DND-41 (cell line): ENCODE measurements at regions not wholly inside any gene's neighbourhood (a gene's known extent, or its start where the extent isn't known, plus 50 kb on each side); places are given as distances from the start of the nearest gene placed in this dataset.

Source experiments
- ATAC-seq: fragments of 200-7000 bp; cut with Tn5 transposase; 3 replicates; pipeline ENCODE4 v1.9.1; 2021; ENCODE audit warnings: low read depth; ENCODE audit not compliant: insufficient read depth
- DNase-seq: peaks from one replicate; pipeline ENCODE4 v3.0.0-alpha.2; 2020
- H2AFZ ChIP-seq: 2 replicates; pipeline ENCODE4 v1.6.0; 2012; ENCODE audit warnings: low read depth, low read length
- H3K27ac ChIP-seq: 2 replicates; pipeline ENCODE4 v1.5.1; 2012; ENCODE audit warnings: low read length, inconsistent platforms
- H3K27me3 ChIP-seq: fragments of 200-600 bp; sonication (generic); 2 replicates; pipeline ENCODE4 v1.6.0; 2012; ENCODE audit warnings: low read length, mild to moderate bottlenecking, inconsistent platforms; ENCODE audit not compliant: insufficient read depth, poor library complexity
- H3K36me3 ChIP-seq: 2 replicates; pipeline ENCODE4 v1.5.1; 2012; ENCODE audit warnings: low read length, inconsistent platforms; ENCODE audit not compliant: insufficient read depth
- H3K4me1 ChIP-seq: 2 replicates; pipeline ENCODE4 v1.5.1; 2012; ENCODE audit warnings: mild to moderate bottlenecking, low read length; ENCODE audit not compliant: insufficient read depth
- H3K4me2 ChIP-seq: 2 replicates; pipeline ENCODE4 v1.6.0; 2012; ENCODE audit warnings: mild to moderate bottlenecking, moderate library complexity, low read length, inconsistent platforms; ENCODE audit not compliant: insufficient read depth
- H3K4me3 ChIP-seq, 2 experiments: fragments of 200-600 bp in 1 of 2; shearing (Covaris generic) in 1 of 2; 2 replicates each; pipeline ENCODE4 v1.5.1; 2012 to 2016; ENCODE audit warnings: inconsistent platforms in 2 of 2, low read length in 2 of 2, mild to moderate bottlenecking in 2 of 2, low read depth in 1 of 2, moderate library complexity in 1 of 2
- H3K79me2 ChIP-seq: 2 replicates; pipeline ENCODE4 v1.6.0; 2012; ENCODE audit warnings: low read length, inconsistent platforms; ENCODE audit not compliant: insufficient read depth
- H3K9ac ChIP-seq: 2 replicates; pipeline ENCODE4 v1.6.0; 2012; ENCODE audit warnings: low read depth, mild to moderate bottlenecking, inconsistent platforms, low read length, moderate library complexity
- H3K9me3 ChIP-seq: 2 replicates; pipeline ENCODE4 v1.5.1; 2012; ENCODE audit warnings: low read length, moderate library complexity, mild to moderate bottlenecking, inconsistent platforms; ENCODE audit not compliant: insufficient read depth, severe bottlenecking
- H4K20me1 ChIP-seq: 2 replicates; pipeline ENCODE4 v1.6.0; 2012; ENCODE audit warnings: low read length; ENCODE audit not compliant: insufficient read depth
- EZH2 ChIP-seq: IDR thresholded peaks from 3 replicates; pipeline ENCODE4 v1.6.1; 2012; ENCODE audit warnings: borderline replicate concordance, low read depth, mild to moderate bottlenecking, moderate library complexity, low read length, inconsistent platforms; ENCODE audit not compliant: severe bottlenecking
- TF ChIP-seq, protein P1 (sequence below): IDR thresholded peaks from 2 replicates; pipeline ENCODE4 v1.5.1; 2012; ENCODE audit warnings: borderline replicate concordance, low read length, moderate library complexity, mild to moderate bottlenecking; ENCODE audit not compliant: poor library complexity, severe bottlenecking; ENCODE audit errors: extremely low read depth

DNA sequence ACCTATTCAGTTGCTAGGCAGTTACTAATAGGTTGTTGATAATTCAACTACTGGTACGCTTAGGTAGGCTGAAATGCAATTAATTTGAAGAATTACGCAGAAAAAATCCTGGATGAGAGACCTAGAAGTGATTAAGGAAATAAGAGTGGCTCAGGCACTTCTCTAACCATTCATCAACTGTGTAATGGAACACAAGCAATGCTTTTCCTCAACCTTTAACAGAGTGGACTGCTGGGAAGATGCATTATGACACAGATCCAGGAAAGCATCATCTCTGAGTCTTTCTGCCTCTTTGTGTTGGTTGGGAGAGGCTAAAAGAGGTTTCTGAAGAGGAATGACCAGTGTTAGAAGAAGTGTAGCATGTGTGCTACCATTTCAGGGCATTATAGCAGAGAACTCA lies 992.2 kb downstream of the TSN start:
- no peak for DNase-seq
- Histone ChIP-seq H3K4me3 (no peak overlapping the region), H4K20me1 (no peaks in the 10 kb centered on the region), H3K27ac (no peak overlapping the region), H3K79me2 (no peaks in the 10 kb centered on the region), H3K36me3 (no peaks in the 10 kb centered on the region), H3K4me2 (no peak overlapping the region), H3K9me3 (no peaks in the 10 kb centered on the region), H3K9ac (no peak overlapping the region), H3K4me1 (no peaks in the 10 kb centered on the region), H3K27me3 (no peaks in the 10 kb centered on the region), H2AFZ (no peak overlapping the region)
- no peak for TF ChIP-seq EZH2
- TF ChIP-seq, protein P1, sequence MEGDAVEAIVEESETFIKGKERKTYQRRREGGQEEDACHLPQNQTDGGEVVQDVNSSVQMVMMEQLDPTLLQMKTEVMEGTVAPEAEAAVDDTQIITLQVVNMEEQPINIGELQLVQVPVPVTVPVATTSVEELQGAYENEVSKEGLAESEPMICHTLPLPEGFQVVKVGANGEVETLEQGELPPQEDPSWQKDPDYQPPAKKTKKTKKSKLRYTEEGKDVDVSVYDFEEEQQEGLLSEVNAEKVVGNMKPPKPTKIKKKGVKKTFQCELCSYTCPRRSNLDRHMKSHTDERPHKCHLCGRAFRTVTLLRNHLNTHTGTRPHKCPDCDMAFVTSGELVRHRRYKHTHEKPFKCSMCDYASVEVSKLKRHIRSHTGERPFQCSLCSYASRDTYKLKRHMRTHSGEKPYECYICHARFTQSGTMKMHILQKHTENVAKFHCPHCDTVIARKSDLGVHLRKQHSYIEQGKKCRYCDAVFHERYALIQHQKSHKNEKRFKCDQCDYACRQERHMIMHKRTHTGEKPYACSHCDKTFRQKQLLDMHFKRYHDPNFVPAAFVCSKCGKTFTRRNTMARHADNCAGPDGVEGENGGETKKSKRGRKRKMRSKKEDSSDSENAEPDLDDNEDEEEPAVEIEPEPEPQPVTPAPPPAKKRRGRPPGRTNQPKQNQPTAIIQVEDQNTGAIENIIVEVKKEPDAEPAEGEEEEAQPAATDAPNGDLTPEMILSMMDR, result no peak
- no peak for ATAC-seq

DNA sequence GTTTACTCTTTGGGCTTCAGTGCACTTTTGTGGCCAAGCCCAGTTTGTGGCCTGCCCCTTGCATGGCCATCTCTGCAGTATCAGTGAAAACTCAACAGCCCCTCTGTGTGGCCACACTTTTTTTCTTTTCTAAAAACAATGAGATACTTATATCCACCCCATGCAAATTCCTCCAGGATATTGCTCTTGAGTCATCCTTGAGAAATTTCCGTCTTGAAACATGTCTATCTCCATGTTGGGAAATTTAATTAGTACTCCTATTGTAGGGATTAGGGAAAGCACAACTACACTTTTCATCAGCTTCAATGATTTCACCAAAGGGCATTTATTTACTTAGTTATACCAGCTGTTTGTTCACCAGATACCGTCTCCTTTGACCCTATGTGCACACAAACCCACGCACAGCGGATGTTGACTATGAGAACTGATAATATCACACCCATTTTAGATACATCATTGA lies 993.1 kb downstream of the TSN start:
- ATAC-seq, result no peak
- TF ChIP-seq EZH2, result no peak
- Histone ChIP-seq H4K20me1 (no peaks in the 10 kb centered on the region), H3K27ac (no peak overlapping the region), H3K79me2 (no peaks in the 10 kb centered on the region), H3K4me1 (no peaks in the 10 kb centered on the region), H3K4me2 (no peak overlapping the region), H2AFZ (no peak overlapping the region), H3K9ac (no peak overlapping the region), H3K9me3 (no peaks in the 10 kb centered on the region), H3K27me3 (no peaks in the 10 kb centered on the region), H3K36me3 (no peaks in the 10 kb centered on the region), H3K4me3 (no peak overlapping the region)
- no peak for DNase-seq

GRCh38 chr2:122749405-122749804 lies 994.0 kb downstream of the TSN start:
- H3K27ac ChIP-seq, result no peak overlapping the region
- H3K9me3 ChIP-seq, result no peaks in the 10 kb centered on the region
- TF ChIP-seq, protein P1, result no peak
- no peak for TF ChIP-seq EZH2
- H4K20me1 ChIP-seq, result no peaks in the 10 kb centered on the region
- H3K4me2 ChIP-seq, result no peak overlapping the region
- H3K4me3 ChIP-seq, result no peak overlapping the region
- H3K4me1 ChIP-seq, result no peaks in the 10 kb centered on the region
- no peak overlapping the region for H3K9ac ChIP-seq
- DNase-seq, result no peak
- H3K27me3 ChIP-seq, result no peaks in the 10 kb centered on the region
- no peaks in the 10 kb centered on the region for H3K79me2 ChIP-seq
- H3K36me3 ChIP-seq, result no peaks in the 10 kb centered on the region
- H2AFZ ChIP-seq, result no peak overlapping the region
- ATAC-seq, result no peak

- H3K36me3 ChIP-seq, result no peaks in the 10 kb centered on the region
- H3K9ac ChIP-seq, result no peak overlapping the region
- H3K9me3 ChIP-seq, result no peaks in the 10 kb centered on the region
- H2AFZ ChIP-seq, result no peak overlapping the region
- no peak overlapping the region for H3K4me2 ChIP-seq
- H3K79me2 ChIP-seq, result no peaks in the 10 kb centered on the region
- H3K27ac ChIP-seq, result no peak overlapping the region
- no peak overlapping the region for H3K4me3 ChIP-seq
- TF ChIP-seq, protein P1, result no peak
- TF ChIP-seq EZH2, result no peak
- H3K4me1 ChIP-seq, result no peaks in the 10 kb centered on the region
- ATAC-seq, result no peak
- DNase-seq, result no peak
- no peaks in the 10 kb centered on the region for H3K27me3 ChIP-seq
- H4K20me1 ChIP-seq, result no peaks in the 10 kb centered on the region
These were observed 994.6 kb downstream of the TSN start for GRCh38 chr2:122750095-122750494.
